GM21390 (cell line): ENCODE measurements at regions not wholly inside any gene's neighbourhood (a gene's known extent, or its start where the extent isn't known, plus 50 kb on each side); places are given as distances from the start of the nearest gene placed in this dataset.
"Not testable (repeated sequence)": the region's sequence is repeated elsewhere in the genome, so short reads cannot be mapped to it uniquely, and the experiment has no call there.

Experiments
- ATAC-seq: cut with Tn5 transposase; IDR thresholded peaks from one replicate; pipeline ENCODE4 v1.9.1; 2021; ENCODE audit not compliant: unreplicated experiment

- no peak for ATAC-seq
Measured at GRCh38 chr5:114148253-114148652, 213.6 kb upstream of the KCNN2 start.

GRCh38 chr5:114148728-114149127 lies 213.1 kb upstream of the KCNN2 start:
- not testable (repeated sequence) for ATAC-seq

- no peak for ATAC-seq
Measured at GRCh38 chr5:114152656-114153360, 209.1 kb upstream of the KCNN2 start.

- no peak for ATAC-seq
Measured at GRCh38 chr5:114153392-114153791, 208.5 kb upstream of the KCNN2 start.

- ATAC-seq, result no peak
Measured at GRCh38 chr5:114153833-114154232, 208.0 kb upstream of the KCNN2 start.

- ATAC-seq, result no peak
Measured at GRCh38 chr5:114166081-114166480, 195.8 kb upstream of the KCNN2 start.

GRCh38 chr5:114174131-114174530 lies 187.7 kb upstream of the KCNN2 start:
- ATAC-seq, result no peak

- no peak for ATAC-seq
Measured at GRCh38 chr5:114174837-114175236, 187.0 kb upstream of the KCNN2 start.

- no peak for ATAC-seq
Measured at GRCh38 chr5:114176356-114176755, 185.5 kb upstream of the KCNN2 start.

GRCh38 chr5:114179134-114179533 lies 182.7 kb upstream of the KCNN2 start:
- ATAC-seq, result no peak

- ATAC-seq, result no peak
Measured at GRCh38 chr5:114184006-114184405, 177.9 kb upstream of the KCNN2 start.

- no peak for ATAC-seq
Measured at GRCh38 chr5:114185274-114185673, 176.6 kb upstream of the KCNN2 start.

GRCh38 chr5:114191441-114191840 lies 170.4 kb upstream of the KCNN2 start:
- no peak for ATAC-seq

- ATAC-seq, result no peak
Measured at GRCh38 chr5:114192108-114192507, 169.8 kb upstream of the KCNN2 start.

GRCh38 chr5:114201332-114201731 lies 160.5 kb upstream of the KCNN2 start:
- no peak for ATAC-seq

- no peak for ATAC-seq
Measured at GRCh38 chr5:114204923-114205322, 156.9 kb upstream of the KCNN2 start.

- ATAC-seq, result no peak
Measured at GRCh38 chr5:114206640-114207039, 155.2 kb upstream of the KCNN2 start.

- no peak for ATAC-seq
Measured at GRCh38 chr5:114207615-114208014, 154.3 kb upstream of the KCNN2 start.

- no peak for ATAC-seq
Measured at GRCh38 chr5:114208120-114208519, 153.8 kb upstream of the KCNN2 start.

GRCh38 chr5:114208588-114208987 lies 153.3 kb upstream of the KCNN2 start:
- no peak for ATAC-seq

- no peak for ATAC-seq
Measured at GRCh38 chr5:114210662-114211061, 151.2 kb upstream of the KCNN2 start.

GRCh38 chr5:114221807-114222206 lies 140.1 kb upstream of the KCNN2 start:
- no peak for ATAC-seq

- ATAC-seq, result peak; percentile 93
Measured at GRCh38 chr5:114223866-114224265, 138.0 kb upstream of the KCNN2 start.
